Caco-2 (cell line): ENCODE measurements at regions not wholly inside any gene's neighbourhood (a gene's known extent, or its start where the extent isn't known, plus 50 kb on each side); places are given as distances from the start of the nearest gene placed in this dataset.

Experiments
- BruUV-seq: library from RNA; stranded (reverse); fragments of 400-500 nt; replicated peaks from 2 replicates; lab custom pipeline; 2021; lab: Mats Ljungman, UMichigan
- CTCF ChIA-PET: fragments of 300-600 bp; sonication (Branson Sonifier 250); formaldehyde crosslinking; loops from one replicate; lab custom pipeline; 2022; ENCODE audit warnings: antibody characterized with exemption; lab: Charles Lee
- POLR2A ChIA-PET: fragments of 300-600 bp; sonication (Branson Sonifier 250); formaldehyde crosslinking; loops from one replicate; lab custom pipeline; 2022; ENCODE audit warnings: antibody characterized with exemption; lab: Charles Lee
- DNase-seq, 2 experiments: peaks; one replicate each; pipeline versions ENCODE4 v3.0.0 to v3.0.0-alpha.2; 2020 to 2022
- H3K27me3 ChIP-seq: replicated peaks from 2 replicates; pipeline ENCODE4 v1.6.0; 2011; ENCODE audit warnings: low read length; ENCODE audit not compliant: control insufficient read depth, insufficient read depth
- H3K36me3 ChIP-seq: 2 replicates; pipeline ENCODE4 v1.5.1; 2011; ENCODE audit warnings: low read length; ENCODE audit not compliant: control insufficient read depth, insufficient read depth
- H3K4me1 ChIP-seq: fragments of 250-450 bp; sonication (Bioruptor Pico); 2 replicates; pipeline ENCODE4 v1.5.1; 2020; ENCODE audit warnings: mild to moderate bottlenecking
- H3K4me3 ChIP-seq: 2 replicates; pipeline ENCODE4 v1.5.1; 2011; ENCODE audit warnings: low read depth, mild to moderate bottlenecking, control low read depth, low read length
- H3K9me3 ChIP-seq: fragments of 250-450 bp; sonication (Bioruptor Pico); 2 replicates; pipeline ENCODE4 v1.5.1; 2020; ENCODE audit warnings: mild to moderate bottlenecking, moderate library complexity
- H3K27ac Mint-ChIP-seq: one replicate; pipeline ENCODE4 v1.8.0; 2022; ENCODE audit warnings: mixed read lengths; ENCODE audit not compliant: unreplicated experiment
- H3K27me3 Mint-ChIP-seq: one replicate; pipeline ENCODE4 v1.8.0; 2022; ENCODE audit warnings: mixed read lengths; ENCODE audit not compliant: insufficient read depth, unreplicated experiment
- H3K36me3 Mint-ChIP-seq: one replicate; pipeline ENCODE4 v1.8.0; 2022; ENCODE audit warnings: mild to moderate bottlenecking, mixed read lengths; ENCODE audit not compliant: insufficient read depth, unreplicated experiment
- H3K4me1 Mint-ChIP-seq: one replicate; pipeline ENCODE4 v1.8.0; 2022; ENCODE audit warnings: low read depth, mixed read lengths; ENCODE audit not compliant: unreplicated experiment
- H3K4me3 Mint-ChIP-seq: one replicate; pipeline ENCODE4 v1.8.0; 2022; ENCODE audit warnings: mild to moderate bottlenecking, moderate library complexity, mixed read lengths; ENCODE audit not compliant: unreplicated experiment
- H3K9me3 Mint-ChIP-seq: one replicate; pipeline ENCODE4 v1.8.0; 2022; ENCODE audit warnings: mixed read lengths; ENCODE audit not compliant: unreplicated experiment
- intact Hi-C: fragments of 100-400 bp; cut with micrococcal nuclease; formaldehyde crosslinking; loops from one replicate; pipeline ENCODE4 v1.10.0; 2022; ENCODE audit not compliant: unreplicated experiment
- TF ChIP-seq, protein P1 (sequence below), 2 experiments: fragments of 200-600 bp in 1 of 2; IDR thresholded peaks; 1 replicate in 1 of 2; 2 replicates in 1 of 2; pipeline versions ENCODE4 v1.5.1 to v1.8.0; 2011 to 2022; ENCODE audit warnings: antibody characterized with exemption in 1 of 2, control low read depth in 1 of 2, inconsistent platforms in 1 of 2, low read depth in 1 of 2, low read length in 1 of 2, mild to moderate bottlenecking in 1 of 2, moderate library complexity in 1 of 2; ENCODE audit not compliant: insufficient read depth in 1 of 2, severe bottlenecking in 1 of 2, unreplicated experiment in 1 of 2

DNA sequence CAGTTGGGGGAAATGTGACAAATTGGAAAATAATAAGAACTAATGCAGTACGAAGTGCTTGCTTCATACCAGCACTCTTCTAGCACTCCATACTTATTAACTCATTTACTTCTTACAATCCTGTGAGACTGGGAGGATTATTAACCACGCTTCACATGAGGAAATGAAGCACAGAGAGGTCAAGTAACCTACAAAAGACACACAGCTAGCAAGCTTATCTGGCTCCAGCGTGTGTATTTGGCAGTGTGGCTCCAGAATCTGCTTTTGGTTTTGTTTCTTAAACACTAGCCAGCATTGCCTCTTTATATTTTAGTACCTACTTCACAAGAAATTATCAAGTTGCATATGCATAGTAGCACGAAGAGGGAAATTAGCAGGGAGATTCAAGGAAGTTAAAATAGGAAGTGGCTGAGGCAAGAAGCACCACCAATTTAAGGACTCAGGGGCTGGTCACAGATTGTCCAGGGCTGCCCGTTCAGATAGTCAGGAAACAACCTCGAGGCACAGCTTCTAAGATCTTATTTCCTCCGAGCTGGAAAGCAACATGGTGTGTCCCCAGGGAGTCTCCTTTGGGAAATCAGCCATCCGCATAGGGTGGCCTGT, 302.7 kb upstream of the PRDM1 start:
- no peaks in the 10 kb centered on the region for H3K9me3 Mint-ChIP-seq
- TF ChIP-seq, protein P1, sequence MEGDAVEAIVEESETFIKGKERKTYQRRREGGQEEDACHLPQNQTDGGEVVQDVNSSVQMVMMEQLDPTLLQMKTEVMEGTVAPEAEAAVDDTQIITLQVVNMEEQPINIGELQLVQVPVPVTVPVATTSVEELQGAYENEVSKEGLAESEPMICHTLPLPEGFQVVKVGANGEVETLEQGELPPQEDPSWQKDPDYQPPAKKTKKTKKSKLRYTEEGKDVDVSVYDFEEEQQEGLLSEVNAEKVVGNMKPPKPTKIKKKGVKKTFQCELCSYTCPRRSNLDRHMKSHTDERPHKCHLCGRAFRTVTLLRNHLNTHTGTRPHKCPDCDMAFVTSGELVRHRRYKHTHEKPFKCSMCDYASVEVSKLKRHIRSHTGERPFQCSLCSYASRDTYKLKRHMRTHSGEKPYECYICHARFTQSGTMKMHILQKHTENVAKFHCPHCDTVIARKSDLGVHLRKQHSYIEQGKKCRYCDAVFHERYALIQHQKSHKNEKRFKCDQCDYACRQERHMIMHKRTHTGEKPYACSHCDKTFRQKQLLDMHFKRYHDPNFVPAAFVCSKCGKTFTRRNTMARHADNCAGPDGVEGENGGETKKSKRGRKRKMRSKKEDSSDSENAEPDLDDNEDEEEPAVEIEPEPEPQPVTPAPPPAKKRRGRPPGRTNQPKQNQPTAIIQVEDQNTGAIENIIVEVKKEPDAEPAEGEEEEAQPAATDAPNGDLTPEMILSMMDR (IDR thresholded peaks at IDR 0.05; ENCODE audit: insufficient read depth in 1 of 2, low read depth in 1 of 2, low read length in 1 of 2, severe bottlenecking in 1 of 2, unreplicated experiment in 1 of 2), result no peak
- intact Hi-C loops, result no loop called here
- no TSS peak for BruUV-seq
- no peaks in the 10 kb centered on the region for H3K27me3 Mint-ChIP-seq
- H3K36me3 ChIP-seq, result no peaks in the 10 kb centered on the region
- H3K9me3 ChIP-seq, result no peaks in the 10 kb centered on the region
- ChIA-PET POLR2A (no interaction called here), CTCF (no interaction called here)
- H3K4me3 ChIP-seq, result no peak overlapping the region
- H3K27ac Mint-ChIP-seq, result no peak overlapping the region
- H3K36me3 Mint-ChIP-seq, result no peaks in the 10 kb centered on the region
- no peak overlapping the region for H3K4me3 Mint-ChIP-seq
- DNase-seq, result no peak
- no peaks in the 10 kb centered on the region for H3K27me3 ChIP-seq
- no peaks in the 10 kb centered on the region for H3K4me1 Mint-ChIP-seq
- H3K4me1 ChIP-seq, result no peaks in the 10 kb centered on the region

DNA sequence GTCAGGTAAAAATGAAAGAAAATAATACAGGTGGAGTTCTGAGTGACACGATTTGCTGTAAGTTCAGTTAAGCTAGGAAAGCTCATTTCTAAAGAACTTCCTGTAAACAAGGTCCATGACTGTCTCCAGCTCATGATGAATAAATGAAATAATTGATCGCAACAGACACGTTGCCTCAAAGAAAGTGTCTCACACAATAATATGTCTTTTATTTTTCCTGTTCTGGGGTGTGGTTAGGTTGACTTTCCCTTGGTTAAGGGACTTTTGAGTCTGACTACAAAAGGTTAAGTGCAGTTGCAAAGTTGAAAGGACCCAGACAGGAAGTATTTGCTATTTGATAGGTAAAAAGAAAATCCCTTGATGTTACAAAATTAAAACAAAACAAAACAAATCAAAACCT, 304.2 kb upstream of the PRDM1 start:
- Mint-ChIP-seq H3K4me1 (no peaks in the 10 kb centered on the region), H3K9me3 (no peaks in the 10 kb centered on the region), H3K27me3 (no peaks in the 10 kb centered on the region), H3K36me3 (no peaks in the 10 kb centered on the region), H3K27ac (no peak overlapping the region), H3K4me3 (no peak overlapping the region)
- intact Hi-C loops, result no loop called here
- POLR2A ChIA-PET, result no interaction called here
- H3K4me3 ChIP-seq, result no peak overlapping the region
- H3K27me3 ChIP-seq, result no peaks in the 10 kb centered on the region
- no peaks in the 10 kb centered on the region for H3K9me3 ChIP-seq
- no peaks in the 10 kb centered on the region for H3K4me1 ChIP-seq
- no peaks in the 10 kb centered on the region for H3K36me3 ChIP-seq
- TF ChIP-seq, protein P1 (IDR thresholded peaks at IDR 0.05; ENCODE audit: insufficient read depth in 1 of 2, low read depth in 1 of 2, low read length in 1 of 2, severe bottlenecking in 1 of 2, unreplicated experiment in 1 of 2), result no peak
- BruUV-seq, result no TSS peak
- no peak for DNase-seq
- CTCF ChIA-PET, result interaction anchor here (0.5 kb wide), 1 partner anchor 292 kb away, joined by 6 read pairs; no protein-coding TSS in a partner anchor

DNA sequence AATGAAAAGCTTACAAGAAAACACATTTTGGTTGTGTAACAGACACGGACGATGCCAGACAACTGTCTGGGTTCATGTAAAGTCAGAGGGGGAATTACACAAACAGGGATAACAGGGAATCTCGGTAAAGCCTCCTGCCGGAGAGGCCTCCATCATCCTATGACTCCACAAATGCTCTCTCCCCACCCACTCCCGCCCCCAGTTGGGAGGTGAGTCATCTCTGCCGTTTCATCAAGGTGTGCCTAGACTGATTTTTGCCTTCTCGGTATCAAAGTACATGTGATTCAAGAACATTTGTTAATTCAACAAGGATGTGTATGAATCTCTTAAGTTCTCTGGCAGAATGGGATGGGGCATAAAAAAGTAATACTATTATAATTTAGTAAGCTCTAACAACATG, 304.9 kb upstream of the PRDM1 start:
- no peaks in the 10 kb centered on the region for H3K4me1 Mint-ChIP-seq
- DNase-seq, result no peak
- no peaks in the 10 kb centered on the region for H3K9me3 Mint-ChIP-seq
- intact Hi-C loops, result no loop called here
- H3K4me3 ChIP-seq, result no peak overlapping the region
- no peaks in the 10 kb centered on the region for H3K27me3 Mint-ChIP-seq
- no peaks in the 10 kb centered on the region for H3K36me3 ChIP-seq
- no TSS peak for BruUV-seq
- H3K27me3 ChIP-seq, result no peaks in the 10 kb centered on the region
- no peaks in the 10 kb centered on the region for H3K4me1 ChIP-seq
- no peaks in the 10 kb centered on the region for H3K36me3 Mint-ChIP-seq
- TF ChIP-seq, protein P1 (IDR thresholded peaks at IDR 0.05; ENCODE audit: insufficient read depth in 1 of 2, low read depth in 1 of 2, low read length in 1 of 2, severe bottlenecking in 1 of 2, unreplicated experiment in 1 of 2), result no peak
- no peak overlapping the region for H3K4me3 Mint-ChIP-seq
- no peaks in the 10 kb centered on the region for H3K9me3 ChIP-seq
- no peak overlapping the region for H3K27ac Mint-ChIP-seq
- POLR2A ChIA-PET, result no interaction called here
- CTCF ChIA-PET, result interaction anchor here (0.5 kb wide), 1 partner anchor 291 kb away, joined by 6 read pairs; no protein-coding TSS in a partner anchor
